Stromal cell of bone marrow (primary cell): ENCODE measurements at regions not wholly inside any gene's neighbourhood (a gene's known extent, or its start where the extent isn't known, plus 50 kb on each side); places are given as distances from the start of the nearest gene placed in this dataset.
A peak's percentile ranks its signal among the peaks of the same experiment; 100 is the strongest.
"Not testable (repeated sequence)": the region's sequence is repeated elsewhere in the genome, so short reads cannot be mapped to it uniquely, and the experiment has no call there.

Experiments
- DNase-seq: peaks from one replicate; pipeline ENCODE4 v3.0.0-alpha.2; 2012; ENCODE audit warnings: low read depth

- DNase-seq = no peak
These were observed 404.7 kb downstream of the NEBL start for GRCh38 chr10:20492447-20492846.

DNA sequence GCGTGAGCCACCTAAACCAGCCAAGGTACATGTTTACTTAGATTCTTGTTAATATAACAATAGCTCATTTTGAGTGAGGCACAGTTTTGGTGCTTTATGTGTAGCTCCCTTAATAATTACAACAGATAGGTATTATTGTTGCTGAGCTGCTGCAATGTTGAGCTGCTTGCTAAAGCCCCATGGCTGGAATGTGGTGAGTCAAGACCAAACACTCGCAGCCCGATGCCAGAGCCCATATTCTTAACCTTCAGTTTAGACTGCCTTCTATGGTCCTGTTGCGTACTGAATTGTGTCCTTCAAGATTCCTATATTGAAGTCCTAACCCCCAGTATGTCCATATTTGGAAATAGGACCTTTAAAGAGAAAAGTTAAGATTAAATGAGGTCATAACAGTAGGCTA, 407.1 kb downstream of the NEBL start:
- DNase-seq = no peak

DNA sequence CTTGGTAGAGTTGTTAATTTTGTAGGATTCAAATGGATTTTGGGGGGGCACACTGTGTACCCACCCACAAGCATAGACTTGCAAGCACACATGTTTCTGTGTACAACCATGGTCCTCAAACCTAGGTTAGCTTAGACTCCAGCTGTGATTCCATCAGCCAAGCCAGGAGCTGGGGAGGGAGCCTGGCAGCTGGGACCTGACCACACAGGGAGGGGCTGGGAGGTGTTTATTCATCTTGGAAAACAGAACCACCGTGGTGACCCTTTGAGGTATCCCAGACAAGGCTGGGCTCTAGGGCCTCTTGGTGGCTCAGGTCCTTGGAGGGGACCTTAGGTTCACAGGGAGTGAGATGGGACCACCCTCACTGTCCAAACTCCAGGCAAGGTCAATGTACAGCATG, 410.3 kb downstream of the NEBL start:
- DNase-seq = no peak

DNA sequence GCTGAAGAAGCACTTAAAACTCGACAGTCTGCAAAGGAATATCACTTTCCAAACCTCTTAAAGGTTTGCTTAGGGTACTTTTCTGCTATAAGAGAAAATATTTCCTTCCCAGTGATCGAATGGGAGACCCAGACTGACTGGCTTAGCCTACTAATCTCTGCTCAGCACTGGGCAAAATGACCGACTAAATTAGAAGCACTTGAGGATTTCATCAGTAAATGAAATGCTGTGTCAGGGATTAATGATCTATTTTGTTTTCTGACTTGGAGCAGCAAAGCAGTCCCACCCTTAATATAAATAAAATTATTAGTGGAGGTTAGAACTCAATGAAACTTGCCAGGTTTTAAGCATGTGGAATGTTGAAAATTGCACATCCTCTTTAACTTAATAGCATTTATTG, 411.6 kb downstream of the NEBL start:
- no peak for DNase-seq

DNA sequence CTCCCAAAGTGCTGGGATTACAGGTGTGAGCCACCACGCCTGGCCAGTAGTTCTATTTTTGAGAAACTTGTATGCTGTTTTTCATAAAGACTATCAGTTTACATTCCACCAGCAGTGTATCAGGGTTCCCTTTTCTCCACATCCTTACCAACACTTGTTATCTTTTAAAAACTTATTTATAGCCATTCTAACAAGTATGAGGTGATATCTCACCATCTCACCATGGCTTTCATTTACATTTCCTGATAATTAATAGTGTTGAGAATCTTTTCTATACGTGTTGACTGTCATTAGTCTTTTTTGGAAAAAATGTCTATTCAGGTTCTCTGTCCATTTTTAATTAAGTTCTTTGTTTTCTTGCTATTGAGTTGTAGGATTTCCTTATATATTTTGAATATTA, 416.1 kb downstream of the NEBL start:
- DNase-seq = no peak

DNA sequence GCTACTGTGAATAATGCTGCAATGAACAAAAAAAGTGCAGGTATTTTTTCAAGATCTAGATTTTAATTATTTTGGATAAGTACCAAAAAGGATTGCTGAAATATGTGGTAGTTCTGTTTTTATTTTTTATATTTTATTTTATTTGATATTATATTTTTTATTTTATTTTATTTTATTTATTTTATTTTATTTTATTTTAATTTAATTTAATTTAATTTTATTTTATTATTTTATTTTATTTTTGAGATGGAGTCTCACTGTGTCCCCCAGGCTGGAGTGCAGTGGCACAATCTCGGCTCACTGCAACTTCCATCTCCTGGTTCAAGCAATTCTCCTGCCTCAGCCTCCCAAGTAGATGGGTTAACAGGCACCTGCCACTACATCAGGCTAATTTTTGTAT, 416.5 kb downstream of the NEBL start:
- not testable (repeated sequence) for DNase-seq

DNA sequence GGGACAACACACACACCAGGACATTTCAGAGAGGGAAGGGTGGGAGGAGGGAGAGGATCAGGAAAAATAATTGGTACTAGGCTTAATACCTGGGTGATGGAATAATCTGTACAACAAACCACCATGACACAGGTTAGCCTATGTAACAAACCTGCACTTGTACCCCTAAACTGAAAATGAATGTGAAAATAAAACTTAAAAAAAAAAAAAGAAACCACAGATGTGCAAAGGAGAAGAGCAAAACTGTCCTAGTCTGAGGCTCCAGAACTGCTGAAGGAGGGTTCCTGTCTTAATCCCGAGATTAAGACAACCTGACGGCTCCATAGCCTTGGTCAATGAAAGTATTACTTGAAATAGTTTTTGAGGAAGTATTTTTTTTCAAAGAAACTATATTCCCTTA, 423.0 kb downstream of the NEBL start:
- DNase-seq = no peak

- peak; percentile 2 for DNase-seq
These were observed 423.9 kb downstream of the NEBL start for GRCh38 chr10:20473023-20473760.

GRCh38 chr10:20466731-20467130, 430.4 kb downstream of the NEBL start:
- peak; percentile 20 for DNase-seq

GRCh38 chr10:20457649-20458048, 439.5 kb downstream of the NEBL start:
- no peak for DNase-seq

GRCh38 chr10:20455774-20456173, 441.3 kb downstream of the NEBL start:
- DNase-seq = no peak

- no peak for DNase-seq
These were observed 442.8 kb downstream of the NEBL start for GRCh38 chr10:20454331-20454730.

GRCh38 chr10:20446561-20447193, 450.4 kb downstream of the NEBL start:
- DNase-seq = no peak

GRCh38 chr10:20443094-20443493, 454.0 kb downstream of the NEBL start:
- DNase-seq = no peak

GRCh38 chr10:20429742-20430141, 467.4 kb downstream of the NEBL start:
- no peak for DNase-seq

GRCh38 chr10:20427821-20428220, 469.3 kb downstream of the NEBL start:
- no peak for DNase-seq

GRCh38 chr10:20418286-20418685, 478.8 kb downstream of the NEBL start:
- DNase-seq = no peak

DNA sequence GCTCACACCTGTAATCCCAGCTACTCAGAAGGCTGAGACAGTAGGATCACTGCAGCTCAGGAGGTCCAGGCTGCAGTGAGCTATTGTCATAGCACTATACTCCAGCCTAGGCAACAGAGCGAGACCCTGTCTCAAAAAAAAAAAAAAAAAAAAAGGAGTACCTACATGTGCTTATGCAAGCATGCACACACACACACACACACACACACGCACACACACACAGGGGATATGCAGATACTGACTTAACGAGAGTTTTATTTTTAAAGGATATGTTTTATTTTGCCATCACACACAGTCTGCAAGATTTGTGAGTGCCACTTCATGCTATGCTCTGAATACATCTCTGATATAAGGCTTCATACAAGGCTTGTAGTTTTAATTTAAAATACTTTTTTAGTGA, 479.3 kb downstream of the NEBL start:
- no peak for DNase-seq

GRCh38 chr10:20415684-20416083, 481.4 kb downstream of the NEBL start:
- DNase-seq = no peak

DNA sequence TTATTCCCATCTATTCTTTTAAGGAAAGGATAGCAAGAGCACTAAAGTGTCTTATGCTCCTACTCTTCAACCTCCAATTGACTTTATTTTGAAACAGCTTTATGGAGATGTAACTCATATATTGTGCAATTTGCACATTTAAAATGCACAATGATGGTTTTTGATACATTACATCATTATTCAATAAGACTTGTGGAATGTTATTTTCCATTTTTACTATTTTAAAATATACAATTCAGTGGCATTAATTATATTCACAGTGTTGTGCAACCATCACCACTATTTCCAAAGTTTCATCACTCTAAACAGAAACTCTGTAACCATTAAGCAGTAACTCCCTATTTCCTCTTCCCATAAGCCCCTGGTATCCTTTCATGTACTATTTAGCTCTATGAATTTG, 489.8 kb downstream of the NEBL start:
- DNase-seq = no peak

GRCh38 chr10:20406281-20407104, 490.6 kb downstream of the NEBL start:
- DNase-seq = no peak

DNA sequence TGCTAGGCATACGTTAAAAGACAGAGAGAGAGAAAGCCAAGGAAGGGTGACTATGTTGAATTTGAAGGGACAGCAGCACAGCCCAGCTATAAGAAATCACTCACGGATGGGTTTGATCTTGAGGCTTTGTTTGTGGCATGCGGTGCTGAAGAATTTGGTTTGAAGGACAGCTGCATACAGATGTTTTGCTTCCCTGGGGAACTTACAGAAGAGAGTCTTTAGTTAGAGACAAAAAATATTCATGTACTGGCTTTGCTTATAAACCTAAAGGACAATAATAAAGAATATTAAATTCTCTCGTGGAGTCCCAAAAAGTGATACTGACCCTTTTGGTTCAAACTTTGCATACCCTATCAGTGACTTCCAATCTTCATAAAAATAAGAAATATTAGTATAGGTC, 491.4 kb downstream of the NEBL start:
- no peak for DNase-seq

- DNase-seq = no peak
These were observed 492.1 kb downstream of the NEBL start for GRCh38 chr10:20405050-20405449.
